H1 (cell line): ENCODE measurements at regions not wholly inside any gene's neighbourhood (a gene's known extent, or its start where the extent isn't known, plus 50 kb on each side); places are given as distances from the start of the nearest gene placed in this dataset.

Experiments used
- CTCF ChIA-PET: fragments of 300-600 bp; sonication (Branson Sonifier 250); formaldehyde crosslinking; loops from one replicate; lab custom pipeline; 2021; ENCODE audit not compliant: partially characterized antibody; lab: Charles Lee
- POLR2A ChIA-PET: fragments of 300-600 bp; sonication (Branson Sonifier 250); formaldehyde crosslinking; loops from one replicate; lab custom pipeline; 2021; ENCODE audit warnings: inconsistent platforms; ENCODE audit not compliant: partially characterized antibody; lab: Charles Lee
- DNase-seq, 2 experiments: peaks; one replicate each; pipeline versions ENCODE4 v3.0.0 to v3.0.0-alpha.2; 2010 to 2022; ENCODE audit warnings: low spot score in 2 of 2, low read depth in 1 of 2, mixed read lengths in 1 of 2
- FAIRE-seq: peaks from 2 replicates; lab custom pipeline; 2011; peaks lifted over from hg19 to GRCh38; lab: Jason Lieb, UNC
- H2AFZ ChIP-seq: 2 replicates; pipeline ENCODE4 v1.8.1; 2012; ENCODE audit warnings: low read length, inconsistent platforms
- H2AK5ac ChIP-seq: 2 replicates; pipeline ENCODE4 v1.6.1; 2013; ENCODE audit warnings: low read depth, low read length
- H2BK120ac ChIP-seq: replicated peaks from 2 replicates; pipeline ENCODE3; 2013; ENCODE audit warnings: low read depth, low read length, inconsistent platforms
- H2BK12ac ChIP-seq: 2 replicates; pipeline ENCODE4 v1.6.1; 2013; ENCODE audit warnings: low read depth, low read length
- H2BK15ac ChIP-seq: 2 replicates; pipeline ENCODE4 v1.6.1; 2013; ENCODE audit warnings: low read length
- H2BK20ac ChIP-seq: 2 replicates; pipeline ENCODE4 v1.6.1; 2013; ENCODE audit warnings: low read length
- H2BK5ac ChIP-seq: 2 replicates; pipeline ENCODE4 v1.6.1; 2013; ENCODE audit warnings: low read depth, low read length
- H3K14ac ChIP-seq: 2 replicates; pipeline ENCODE4 v1.6.1; 2013; ENCODE audit warnings: inconsistent platforms; ENCODE audit not compliant: insufficient read length
- H3K18ac ChIP-seq: 2 replicates; pipeline ENCODE4 v1.6.1; 2013; ENCODE audit warnings: low read length; ENCODE audit errors: extremely low read depth
- H3K23ac ChIP-seq: 2 replicates; pipeline ENCODE4 v1.6.1; 2013; ENCODE audit warnings: inconsistent platforms; ENCODE audit not compliant: insufficient read length
- H3K23me2 ChIP-seq: 2 replicates; pipeline ENCODE4 v1.6.1; 2013; ENCODE audit warnings: low read depth, low read length
- H3K27ac ChIP-seq: 2 replicates; pipeline ENCODE4 v1.6.1; 2011; ENCODE audit warnings: low read depth, low read length, inconsistent platforms
- H3K27me3 ChIP-seq, 4 experiments: replicated peaks in 1 of 4; 1 replicate in 1 of 4; 2 replicates in 3 of 4; pipeline versions ENCODE4 v1.6.1 to v1.8.1; 2011 to 2013; ENCODE audit warnings: low read length in 3 of 4, mild to moderate bottlenecking in 3 of 4, inconsistent platforms in 2 of 4, mixed read lengths in 2 of 4, moderate library complexity in 1 of 4; ENCODE audit not compliant: control insufficient read depth in 3 of 4, insufficient read depth in 3 of 4; ENCODE audit errors: extremely low read depth in 1 of 4
- H3K36me3 ChIP-seq, 4 experiments: 2 replicates each; pipeline versions ENCODE4 v1.6.1 to v1.8.1; 2011 to 2013; ENCODE audit warnings: mild to moderate bottlenecking in 4 of 4, low read length in 3 of 4, moderate library complexity in 2 of 4, control low read depth in 1 of 4, inconsistent platforms in 1 of 4; ENCODE audit not compliant: insufficient read depth in 4 of 4, control insufficient read depth in 2 of 4
- H3K4ac ChIP-seq: replicated peaks from 2 replicates; pipeline ENCODE3; 2013; ENCODE audit warnings: low read length, low read depth, mixed read lengths, inconsistent platforms; ENCODE audit not compliant: insufficient read length
- H3K4me1 ChIP-seq, 4 experiments: replicated peaks in 1 of 4; 1 replicate in 1 of 4; 2 replicates in 3 of 4; pipeline versions ENCODE4 v1.6.1 to v1.8.1; 2011 to 2013; ENCODE audit warnings: low read length in 3 of 4, inconsistent platforms in 2 of 4, mixed read lengths in 1 of 4; ENCODE audit not compliant: insufficient read depth in 4 of 4, control insufficient read depth in 3 of 4
- H3K4me2 ChIP-seq, 2 experiments: 2 replicates each; pipeline versions ENCODE4 v1.6.1 to v1.8.1; 2011 to 2013; ENCODE audit warnings: low read depth in 2 of 2, low read length in 2 of 2, control low read depth in 1 of 2, inconsistent platforms in 1 of 2, mild to moderate bottlenecking in 1 of 2; ENCODE audit not compliant: insufficient read depth in 1 of 2
- H3K4me3 ChIP-seq, 4 experiments: fragments of 200-600, 300-600 bp in 1 of 4; sonication (generic), shearing (Covaris generic), sonication (Bioruptor Twin) in 1 of 4; 2 replicates each; pipeline versions ENCODE4 v1.5.1 to v1.8.1; 2011 to 2016; ENCODE audit warnings: low read length in 4 of 4, low read depth in 3 of 4, control low read depth in 2 of 4, inconsistent platforms in 2 of 4, mild to moderate bottlenecking in 2 of 4, mixed read lengths in 1 of 4, moderate library complexity in 1 of 4; ENCODE audit not compliant: insufficient read depth in 2 of 4; ENCODE audit errors: extremely low read depth in 1 of 4
- H3K56ac ChIP-seq: replicated peaks from 2 replicates; pipeline ENCODE3; 2013; ENCODE audit warnings: low read depth, mild to moderate bottlenecking, mixed read lengths, low read length, inconsistent platforms; ENCODE audit not compliant: insufficient read length
- H3K79me1 ChIP-seq: 2 replicates; pipeline ENCODE4 v1.6.1; 2013; ENCODE audit warnings: low read depth, low read length, control low read depth
- H3K79me2 ChIP-seq, 2 experiments: 2 replicates each; pipeline versions ENCODE4 v1.6.1 to v1.8.1; 2012 to 2013; ENCODE audit warnings: low read length in 2 of 2, mild to moderate bottlenecking in 2 of 2, inconsistent platforms in 1 of 2; ENCODE audit not compliant: insufficient read depth in 2 of 2, control insufficient read depth in 1 of 2
- H3K9ac ChIP-seq, 4 experiments: replicated peaks in 1 of 4; 1 replicate in 1 of 4; 2 replicates in 3 of 4; pipeline versions ENCODE4 v1.6.1 to v1.8.1; 2011 to 2013; ENCODE audit warnings: low read depth in 3 of 4, low read length in 3 of 4, control low read depth in 2 of 4, mild to moderate bottlenecking in 2 of 4, moderate library complexity in 2 of 4, inconsistent platforms in 1 of 4; ENCODE audit errors: extremely low read depth in 1 of 4
- H3K9me3 ChIP-seq, 2 experiments: 2 replicates each; pipeline versions ENCODE4 v1.6.1 to v1.8.1; 2012 to 2013; ENCODE audit warnings: mild to moderate bottlenecking in 2 of 2, moderate library complexity in 2 of 2, control low read depth in 1 of 2, inconsistent platforms in 1 of 2, low read depth in 1 of 2, low read length in 1 of 2, mixed read lengths in 1 of 2; ENCODE audit not compliant: insufficient read depth in 2 of 2
- H4K20me1 ChIP-seq, 2 experiments: replicated peaks in 1 of 2; 2 replicates each; pipeline versions ENCODE3 to v1.8.1; 2011 to 2013; ENCODE audit warnings: inconsistent platforms in 2 of 2, low read length in 2 of 2, mild to moderate bottlenecking in 1 of 2; ENCODE audit not compliant: insufficient read depth in 2 of 2, control insufficient read depth in 1 of 2
- H4K5ac ChIP-seq: 2 replicates; pipeline ENCODE4 v1.6.1; 2013; ENCODE audit warnings: low read length, low read depth, mixed read lengths, inconsistent platforms; ENCODE audit not compliant: insufficient read length
- H4K8ac ChIP-seq: 2 replicates; pipeline ENCODE4 v1.8.0; 2013; ENCODE audit warnings: mild to moderate bottlenecking, moderate library complexity, low read length, inconsistent platforms; ENCODE audit not compliant: insufficient read depth; ENCODE audit errors: extremely low read depth
- H4K91ac ChIP-seq: replicated peaks from 2 replicates; pipeline ENCODE3; 2013; ENCODE audit warnings: low read length, mixed read lengths, inconsistent platforms; ENCODE audit not compliant: insufficient read length
- ASH2L ChIP-seq: fragments of 200-600, 300-600 bp; sonication (generic); IDR thresholded peaks from one replicate; pipeline ENCODE4 v1.7.1; 2017; ENCODE audit warnings: low read length
- BACH1 ChIP-seq: IDR thresholded peaks from 2 replicates; pipeline ENCODE4 v1.6.1; 2012; ENCODE audit warnings: low read length, improper control_type of control experiment
- BCL11A ChIP-seq, 2 experiments: IDR thresholded peaks; one replicate each; pipeline ENCODE4 v1.6.1; 2011; ENCODE audit warnings: low read depth in 2 of 2, low read length in 2 of 2, mild to moderate bottlenecking in 2 of 2
- CBX5 ChIP-seq: fragments of 300-800, 300-1000 bp; sonication (generic); IDR thresholded peaks from 2 replicates; pipeline ENCODE4 v1.7.1; 2016; ENCODE audit warnings: antibody characterized with exemption, low read length, low read depth
- CBX8 ChIP-seq: fragments of 300-800, 300-1000 bp; sonication (generic); IDR thresholded peaks from 2 replicates; pipeline ENCODE4 v1.7.1; 2016; ENCODE audit warnings: low read depth, low read length, borderline replicate concordance
- EZH2 ChIP-seq: fragments of 200-600 bp; sonication (generic); IDR thresholded peaks from 2 replicates; pipeline ENCODE4 v1.7.1; 2012; ENCODE audit warnings: low read depth, mild to moderate bottlenecking, moderate library complexity, low read length, inconsistent platforms; ENCODE audit not compliant: severe bottlenecking
- GTF2F1 ChIP-seq: IDR thresholded peaks from 2 replicates; pipeline ENCODE4 v1.6.1; 2012; ENCODE audit warnings: low read depth, low read length, improper control_type of control experiment, borderline replicate concordance
- KDM1A ChIP-seq: fragments of 200-600, 300-600 bp; sonication (generic); IDR thresholded peaks from 2 replicates; pipeline ENCODE4 v1.7.1; 2016; ENCODE audit warnings: mild to moderate bottlenecking, low read length, borderline replicate concordance
- MAFK ChIP-seq: IDR thresholded peaks from 2 replicates; pipeline ENCODE4 v1.6.1; 2012; ENCODE audit warnings: low read depth, mild to moderate bottlenecking, improper control_type of control experiment, low read length
- MAX ChIP-seq: IDR thresholded peaks from 2 replicates; pipeline ENCODE4 v1.6.1; 2012; ENCODE audit warnings: inconsistent platforms
- PHF8 ChIP-seq: fragments of 200-600 bp; sonication (generic); conservative IDR thresholded peaks from 2 replicates; pipeline ENCODE4 v1.7.1; 2012; ENCODE audit warnings: low read depth, mild to moderate bottlenecking, inconsistent platforms, low read length, moderate library complexity
- RNF2 ChIP-seq: fragments of 200-900, 300-1000 bp; sonication (generic); IDR thresholded peaks from 2 replicates; pipeline ENCODE4 v1.7.1; 2016; ENCODE audit warnings: borderline replicate concordance, low read depth, mild to moderate bottlenecking, antibody characterized with exemption, low read length; ENCODE audit not compliant: poor library complexity, severe bottlenecking; ENCODE audit errors: missing control alignments
- TAF1 ChIP-seq: IDR thresholded peaks from 2 replicates; pipeline ENCODE4 v1.6.1; 2011; ENCODE audit warnings: mild to moderate bottlenecking, low read depth, low read length
- WGBS, 2 experiments: shearing (Covaris generic) in 1 of 2; methylation state at CpG; one replicate each; pipeline versions ENCODE4 v1.1.6 to v1.1.7; 2013 to 2015; ENCODE audit warnings: low lambda C conversion rate in 2 of 2, mixed read lengths in 2 of 2, inconsistent platforms in 1 of 2, low coverage in 1 of 2, missing lambda C conversion rate in 1 of 2; ENCODE audit not compliant: insufficient replicate concordance in 2 of 2, insufficient coverage in 1 of 2, insufficient read length in 1 of 2; ENCODE audit errors: extremely low coverage in 1 of 2, missing lambda C conversion rate in 1 of 2; 5-methylcytosine and 5-hydroxymethylcytosine counted together

GRCh38 chr6:168148231-168148849 is 69.3 kb upstream of the FRMD1 start:
- no peak overlapping the region for H3K4me3 ChIP-seq
- ChIA-PET CTCF (interaction anchor here (0.6 to 0.8 kb wide), 2 partner anchors 15 to 1534 kb away, joined by 3 to 4 read pairs; no protein-coding TSS in a partner anchor), POLR2A (no interaction called here)
- H3K27ac ChIP-seq: no peak overlapping the region
- no peak overlapping the region for H2AFZ ChIP-seq
- H4K5ac ChIP-seq: no peak overlapping the region
- no peak overlapping the region for H3K9ac ChIP-seq
- H3K4ac ChIP-seq: no peak overlapping the region
- no peaks in the 10 kb centered on the region for H3K79me1 ChIP-seq
- no peak overlapping the region for H2BK120ac ChIP-seq
- H3K27me3 ChIP-seq: 0 out of 7 replicates have a peak, but pooled peaks cover 0 to 2% (median 0%) of the 10 kb centered on the region in 4 experiments
- FAIRE-seq (no peak), DNase-seq (peak in 1 of 2 experiments; percentile 28)
- peaks cover 0 to 3% (median 0%) of the 10 kb centered on the region in 4 experiments; a peak in 1 of 7 replicates for H3K4me1 ChIP-seq
- H3K4me2 ChIP-seq: no peak overlapping the region
- H3K36me3 ChIP-seq: no peaks in the 10 kb centered on the region
- H2BK20ac ChIP-seq: no peak overlapping the region
- no peaks in the 10 kb centered on the region for H3K79me2 ChIP-seq
- H3K18ac ChIP-seq: no peak overlapping the region
- no peaks in the 10 kb centered on the region for H3K9me3 ChIP-seq
- H3K23me2 ChIP-seq: no peaks in the 10 kb centered on the region
- H2BK5ac ChIP-seq: no peak overlapping the region
- no peak overlapping the region for H3K56ac ChIP-seq
- H4K20me1 ChIP-seq: no peaks in the 10 kb centered on the region
- H2AK5ac ChIP-seq: no peak overlapping the region
- no peak overlapping the region for H4K8ac ChIP-seq
- no peak overlapping the region for H4K91ac ChIP-seq
- H2BK12ac ChIP-seq: no peak overlapping the region
- 89% methylated on average over 14 of the region's 14 CpGs; no CpG with 5 or more reads in 1 of the 2 experiments for WGBS, 2 experiments
- no peak overlapping the region for H3K23ac ChIP-seq
- no peak overlapping the region for H2BK15ac ChIP-seq
- no peak overlapping the region for H3K14ac ChIP-seq
- TF ChIP-seq GTF2F1: no peak
- no peak for TF ChIP-seq KDM1A
- no peak for TF ChIP-seq BCL11A (IDR thresholded peaks at IDR 0.05; ENCODE audit: low read depth in 2 of 2, low read length in 2 of 2)
- TF ChIP-seq CBX5: no peak
- TF ChIP-seq EZH2: no peak
- no peak for TF ChIP-seq MAX
- TF ChIP-seq CBX8: no peak
- TF ChIP-seq PHF8: no peak
- TF ChIP-seq ASH2L: no peak
- TF ChIP-seq MAFK: no peak
- no peak for TF ChIP-seq BACH1
- TF ChIP-seq RNF2: no peak
- no peak for TF ChIP-seq TAF1
